AG09309 (cell line): ENCODE measurements at regions not wholly inside any gene's neighbourhood (a gene's known extent, or its start where the extent isn't known, plus 50 kb on each side); places are given as distances from the start of the nearest gene placed in this dataset.

Experiments used
- DNase-seq: peaks from one replicate; pipeline ENCODE4 v3.0.0-alpha.2; 2010; ENCODE audit warnings: low read depth
- H3K4me3 ChIP-seq: 2 replicates; pipeline ENCODE4 v1.5.1; 2011; ENCODE audit warnings: mild to moderate bottlenecking, low read depth, low read length, moderate library complexity; ENCODE audit not compliant: control insufficient read depth
- TF ChIP-seq, protein P1 (sequence below): IDR thresholded peaks from 2 replicates; pipeline ENCODE4 v1.5.1; 2011; ENCODE audit warnings: mild to moderate bottlenecking, low read depth, low read length, inconsistent platforms; ENCODE audit not compliant: insufficient read depth, control insufficient read depth; ENCODE audit errors: missing control alignments

DNA sequence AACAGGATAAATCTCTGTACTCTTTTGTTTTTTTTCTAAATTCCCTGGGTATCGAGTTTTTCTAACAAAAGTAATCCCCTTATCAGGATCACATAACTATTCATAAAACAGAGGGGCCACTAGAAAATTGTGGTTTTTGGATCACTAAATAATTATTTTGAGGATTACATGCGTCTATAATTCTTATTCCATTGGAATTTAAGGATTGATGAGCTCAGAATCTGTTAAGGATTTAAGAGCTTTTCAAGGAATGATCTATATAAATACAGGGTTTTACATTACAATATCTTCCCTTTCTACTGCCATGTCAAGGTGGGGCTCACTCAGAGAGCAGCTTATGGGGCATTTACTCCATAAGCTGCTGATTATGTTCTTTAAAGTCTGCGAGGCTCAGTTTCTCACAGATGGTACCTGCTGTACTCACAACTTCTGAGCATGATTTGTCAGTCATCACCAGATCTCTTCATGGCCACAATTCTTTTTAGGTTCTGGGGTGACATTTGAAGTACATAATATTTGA lies 449.8 kb downstream of the PCDH17 start:
- no peak overlapping the region for H3K4me3 ChIP-seq
- DNase-seq, result no peak
- TF ChIP-seq, protein P1, sequence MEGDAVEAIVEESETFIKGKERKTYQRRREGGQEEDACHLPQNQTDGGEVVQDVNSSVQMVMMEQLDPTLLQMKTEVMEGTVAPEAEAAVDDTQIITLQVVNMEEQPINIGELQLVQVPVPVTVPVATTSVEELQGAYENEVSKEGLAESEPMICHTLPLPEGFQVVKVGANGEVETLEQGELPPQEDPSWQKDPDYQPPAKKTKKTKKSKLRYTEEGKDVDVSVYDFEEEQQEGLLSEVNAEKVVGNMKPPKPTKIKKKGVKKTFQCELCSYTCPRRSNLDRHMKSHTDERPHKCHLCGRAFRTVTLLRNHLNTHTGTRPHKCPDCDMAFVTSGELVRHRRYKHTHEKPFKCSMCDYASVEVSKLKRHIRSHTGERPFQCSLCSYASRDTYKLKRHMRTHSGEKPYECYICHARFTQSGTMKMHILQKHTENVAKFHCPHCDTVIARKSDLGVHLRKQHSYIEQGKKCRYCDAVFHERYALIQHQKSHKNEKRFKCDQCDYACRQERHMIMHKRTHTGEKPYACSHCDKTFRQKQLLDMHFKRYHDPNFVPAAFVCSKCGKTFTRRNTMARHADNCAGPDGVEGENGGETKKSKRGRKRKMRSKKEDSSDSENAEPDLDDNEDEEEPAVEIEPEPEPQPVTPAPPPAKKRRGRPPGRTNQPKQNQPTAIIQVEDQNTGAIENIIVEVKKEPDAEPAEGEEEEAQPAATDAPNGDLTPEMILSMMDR, result no peak

DNA sequence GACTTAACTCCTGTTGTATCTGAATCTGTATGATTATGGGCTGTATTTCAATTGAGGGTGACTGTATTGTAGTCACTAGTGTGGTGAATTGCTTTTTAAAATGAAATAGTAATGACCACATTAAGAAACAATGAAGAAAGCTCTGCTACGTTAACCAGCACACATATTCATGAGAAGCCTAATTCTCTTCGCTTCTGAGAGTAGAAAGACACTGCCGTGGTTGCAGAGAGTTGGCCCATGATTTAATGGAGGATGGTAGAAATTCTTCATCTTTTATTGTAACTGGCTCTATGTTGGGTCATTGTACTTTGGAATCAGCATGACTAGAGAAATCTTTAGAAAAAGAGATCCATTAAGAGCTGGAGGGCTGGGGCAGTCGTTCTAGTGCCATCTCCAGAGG lies 451.5 kb downstream of the PCDH17 start:
- H3K4me3 ChIP-seq, result no peak overlapping the region
- DNase-seq, result no peak
- TF ChIP-seq, protein P1, result no peak

DNA sequence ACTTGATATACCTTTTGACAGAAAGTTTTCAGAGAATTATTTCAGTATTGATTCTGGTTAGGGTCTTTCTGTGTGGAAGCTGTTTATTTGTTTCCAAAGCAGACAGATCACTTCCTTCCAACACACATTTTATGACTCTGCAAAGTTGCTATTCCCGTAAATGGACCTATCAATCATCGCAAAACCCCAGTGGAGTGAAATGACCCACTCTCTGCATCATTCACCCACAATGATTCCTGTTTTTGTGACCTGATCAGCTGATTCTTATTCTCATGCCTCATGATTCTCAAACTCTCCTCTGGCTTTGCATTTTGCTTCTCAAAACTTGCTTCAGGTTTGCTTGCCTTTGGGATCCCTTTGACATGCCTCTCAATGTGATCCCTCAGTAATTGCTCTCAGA lies 453.7 kb downstream of the PCDH17 start:
- DNase-seq, result no peak
- TF ChIP-seq, protein P1, result no peak
- H3K4me3 ChIP-seq, result no peak overlapping the region

DNA sequence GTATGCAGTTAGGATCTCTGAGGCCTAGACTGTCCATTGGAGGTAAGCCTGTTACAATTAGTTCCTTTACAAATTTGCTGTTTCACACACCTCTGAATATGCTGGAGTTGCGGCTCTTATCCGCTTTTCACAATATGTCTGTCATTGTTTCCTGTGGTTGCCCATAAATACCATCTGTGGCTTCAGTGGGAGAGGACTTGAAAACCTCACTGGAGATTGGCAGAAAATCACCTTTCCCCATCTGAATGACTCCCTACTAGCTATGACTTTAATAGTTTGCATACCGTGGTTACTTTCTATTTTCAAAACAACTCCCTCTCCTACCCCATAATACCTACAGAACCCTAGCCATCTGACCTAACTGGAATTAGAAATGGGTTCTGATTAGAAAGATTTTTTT lies 454.3 kb downstream of the PCDH17 start:
- TF ChIP-seq, protein P1, result no peak
- H3K4me3 ChIP-seq, result no peak overlapping the region
- DNase-seq, result no peak

DNA sequence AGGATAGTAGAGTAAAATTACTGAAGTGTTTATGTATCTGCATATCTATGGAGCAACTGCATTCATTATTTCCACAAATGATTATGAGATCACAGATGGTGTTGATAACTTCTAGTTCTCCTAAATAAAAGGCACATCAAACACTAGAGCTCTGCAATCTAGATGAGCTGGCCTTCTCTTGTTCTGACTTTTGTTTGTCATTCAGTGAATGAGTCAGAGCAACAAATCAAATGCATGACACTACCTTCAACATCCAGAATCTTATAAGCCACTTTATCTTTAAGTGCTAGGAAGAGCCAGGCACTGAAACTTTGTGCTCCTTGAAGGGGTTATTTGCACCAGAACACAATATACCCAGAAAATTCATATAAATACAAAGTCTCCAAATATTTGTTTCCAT lies 456.0 kb downstream of the PCDH17 start:
- no peak overlapping the region for H3K4me3 ChIP-seq
- TF ChIP-seq, protein P1, result no peak
- DNase-seq, result no peak

DNA sequence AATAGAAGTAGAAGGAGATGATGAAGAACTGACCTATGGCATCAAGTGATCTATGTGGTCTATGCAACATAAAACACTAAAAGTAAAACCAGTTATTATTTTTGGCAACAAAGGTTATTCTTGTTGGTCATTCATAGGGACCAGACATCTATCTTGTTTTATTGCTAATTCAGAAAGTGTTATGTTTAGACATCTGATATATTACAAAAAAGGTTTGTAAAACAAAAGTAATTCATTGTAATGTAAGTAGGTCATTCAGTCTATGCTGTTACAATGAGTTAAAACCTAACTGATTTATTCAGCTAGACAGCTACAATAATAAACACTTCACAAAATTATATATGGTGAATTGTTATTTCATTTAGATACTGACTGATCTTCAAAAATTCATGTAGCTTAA lies 461.9 kb downstream of the PCDH17 start:
- TF ChIP-seq, protein P1, result no peak
- no peak for DNase-seq
- H3K4me3 ChIP-seq, result no peak overlapping the region

DNA sequence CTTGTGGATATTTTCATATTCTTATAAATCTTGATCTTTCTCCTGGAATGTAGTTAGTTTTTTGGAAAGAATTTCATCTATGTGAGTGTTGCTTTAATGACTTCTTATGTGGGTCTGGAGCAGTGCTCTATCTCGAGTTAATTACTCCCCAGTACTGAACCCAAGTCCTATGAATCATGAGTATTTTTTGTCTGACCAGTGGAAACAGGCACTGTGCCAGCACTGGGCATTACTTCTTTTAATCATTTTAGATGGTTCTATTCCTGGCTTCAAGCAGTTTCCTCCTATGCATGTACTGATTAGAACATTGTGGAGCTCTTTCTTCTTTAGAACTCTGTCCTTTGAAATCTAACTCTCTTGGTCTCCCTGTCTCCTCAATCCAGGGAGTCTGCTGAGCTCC lies 466.3 kb downstream of the PCDH17 start:
- TF ChIP-seq, protein P1, result no peak
- no peak for DNase-seq
- no peak overlapping the region for H3K4me3 ChIP-seq
